Stomach (tissue), 8 donors: ENCODE measurements at regions not wholly inside any gene's neighbourhood (a gene's known extent, or its start where the extent isn't known, plus 50 kb on each side); places are given as distances from the start of the nearest gene placed in this dataset.

ENCODE experiments used
- DNase-seq, 2 donors: peaks; one replicate each; pipeline versions ENCODE4 v3.0.0 to v3.0.0-alpha.2; 2013 to 2019
- H3K27ac ChIP-seq, 5 donors: fragments of 200-600 bp in 4 of 5; sonication (generic) in 4 of 5; one replicate each; pipeline ENCODE4 v1.5.1; 2013 to 2019; ENCODE audit warnings: mild to moderate bottlenecking in 1 of 5, moderate library complexity in 1 of 5
- H3K27me3 ChIP-seq, 3 donors: fragments of 200-600 bp; sonication (generic); one replicate each; pipeline ENCODE4 v1.5.1; 2017 to 2019; ENCODE audit warnings: mixed run types in 1 of 3
- H3K36me3 ChIP-seq, 4 donors: fragments of 200-600 bp; sonication (generic); 1 replicate in 3 of 4; 2 replicates in 1 of 4; pipeline ENCODE4 v1.5.1; 2016 to 2019
- H3K4me1 ChIP-seq, 4 donors: fragments of 200-600 bp; sonication (generic); one replicate each; pipeline ENCODE4 v1.5.1; 2016 to 2019
- H3K4me3 ChIP-seq, 4 donors: fragments of 200-600 bp; sonication (generic) in 3 of 4; one replicate each; pipeline ENCODE4 v1.5.1; 2016 to 2019; ENCODE audit warnings: mild to moderate bottlenecking in 1 of 4
- H3K9me3 ChIP-seq, 4 donors: fragments of 200-600 bp; sonication (generic); one replicate each; pipeline ENCODE4 v1.5.1; 2016 to 2019
- CTCF ChIP-seq, 7 experiments: fragments of 450-650 bp in 4 of 7; fragments of 200-600 bp in 3 of 7; sonication (generic) in 3 of 7; IDR thresholded peaks; one replicate each; pipeline ENCODE4 v1.5.1; 2016 to 2019; ENCODE audit warnings: antibody characterized with exemption in 7 of 7, control low read depth in 2 of 7, mild to moderate bottlenecking in 1 of 7
- EP300 ChIP-seq: sonication (generic); formaldehyde crosslinking; IDR thresholded peaks from one replicate; pipeline ENCODE4 v1.6.1; 2017; ENCODE audit warnings: antibody characterized with exemption
- POLR2A ChIP-seq, 4 donors: fragments of 450-650 bp; IDR thresholded peaks; one replicate each; pipeline ENCODE4 v1.6.1; 2016; ENCODE audit warnings: antibody characterized with exemption in 4 of 4, control low read depth in 2 of 4, mild to moderate bottlenecking in 1 of 4, moderate library complexity in 1 of 4
- POLR2AphosphoS5 ChIP-seq, 3 donors: sonication (generic); formaldehyde crosslinking; IDR thresholded peaks; one replicate each; pipeline ENCODE4 v1.6.1; 2016; ENCODE audit warnings: antibody characterized with exemption in 3 of 3
- WGBS, 5 donors: extraction: QIAGEN DNeasy Blood & Tissue Kit in 3 of 5; methylation state at CpG; one replicate each; pipeline versions ENCODE4 v1.1.5 to v1.1.7; 2013 to 2018; 5-methylcytosine and 5-hydroxymethylcytosine counted together
- intact Hi-C: fragments of 100-400 bp; cut with DNase I; formaldehyde crosslinking; loops from one replicate; pipeline ENCODE4 v1.15.1; 2023; ENCODE audit warnings: low total_unique reads
- donor health status: healthy with polysubstance abuse.
- donor health status: Bipolar disorder and iron deficiency.
- donor health status: healthy.

- Histone ChIP-seq H3K27me3 (no peaks in the 10 kb centered on the region), H3K27ac (no peak overlapping the region), H3K36me3 (no peaks in the 10 kb centered on the region), H3K4me1 (no peaks in the 10 kb centered on the region), H3K4me3 (no peak overlapping the region), H3K9me3 (peaks cover 0 to 15% (median 1%) of the 10 kb centered on the region in 4 donors)
- intact Hi-C loops = no loop called here
- TF ChIP-seq EP300 (no peak), CTCF (IDR thresholded peaks at IDR 0.05) (no peak), POLR2A (IDR thresholded peaks at IDR 0.05) (no peak), POLR2AphosphoS5 (IDR thresholded peaks at IDR 0.05) (no peak)
- DNase-seq = peak in 1 of 2 donors; percentile 35
- WGBS, 5 donors = 15 to 29% (median 17%) methylated on average over 2 of the region's 2 CpGs
Observed at GRCh38 chr5:63686181-63686580, 276.1 kb downstream of the HTR1A start.

GRCh38 chr5:63685454-63685853 is 276.8 kb downstream of the HTR1A start:
- Histone ChIP-seq H3K4me1 (no peaks in the 10 kb centered on the region), H3K27ac (no peak overlapping the region), H3K36me3 (no peaks in the 10 kb centered on the region), H3K9me3 (peaks cover 0 to 15% (median 1%) of the 10 kb centered on the region in 4 donors), H3K27me3 (no peaks in the 10 kb centered on the region), H3K4me3 (no peak overlapping the region)
- TF ChIP-seq POLR2A (IDR thresholded peaks at IDR 0.05) = no peak
- TF ChIP-seq EP300 = no peak
- TF ChIP-seq CTCF (IDR thresholded peaks at IDR 0.05) = no peak
- TF ChIP-seq POLR2AphosphoS5 (IDR thresholded peaks at IDR 0.05) = no peak
- intact Hi-C loops = no loop called here
- DNase-seq = no peak

- H3K4me1 ChIP-seq = no peaks in the 10 kb centered on the region
- H3K27ac ChIP-seq = no peak overlapping the region
- no peak for TF ChIP-seq CTCF (IDR thresholded peaks at IDR 0.05)
- TF ChIP-seq EP300 = no peak
- TF ChIP-seq POLR2A (IDR thresholded peaks at IDR 0.05) = no peak
- no peak for TF ChIP-seq POLR2AphosphoS5 (IDR thresholded peaks at IDR 0.05)
- DNase-seq = no peak
- H3K9me3 ChIP-seq = peaks cover 0 to 6% (median 0%) of the 10 kb centered on the region in 4 donors
- intact Hi-C loops = no loop called here
- no peaks in the 10 kb centered on the region for H3K27me3 ChIP-seq
- H3K36me3 ChIP-seq = no peaks in the 10 kb centered on the region
- WGBS, 5 donors = 77 to 85% (median 83%) methylated on average over 3 of the region's 3 CpGs
- H3K4me3 ChIP-seq = no peak overlapping the region
Observed at GRCh38 chr5:63674881-63675280, 287.4 kb downstream of the HTR1A start.

GRCh38 chr5:63655043-63655442 is 307.2 kb downstream of the HTR1A start:
- no peaks in the 10 kb centered on the region for H3K36me3 ChIP-seq
- H3K4me1 ChIP-seq = no peaks in the 10 kb centered on the region
- no peaks in the 10 kb centered on the region for H3K27me3 ChIP-seq
- intact Hi-C loops = no loop called here
- H3K27ac ChIP-seq = no peak overlapping the region
- WGBS, 5 donors = 33 to 47% (median 41%) methylated on average over 1 of the region's 1 CpG
- H3K9me3 ChIP-seq = no peaks in the 10 kb centered on the region
- TF ChIP-seq EP300 = no peak
- no peak for TF ChIP-seq POLR2AphosphoS5 (IDR thresholded peaks at IDR 0.05)
- TF ChIP-seq CTCF (IDR thresholded peaks at IDR 0.05) = no peak
- no peak for TF ChIP-seq POLR2A (IDR thresholded peaks at IDR 0.05)
- H3K4me3 ChIP-seq = no peak overlapping the region
- no peak for DNase-seq
